Psoas muscle (tissue), 7 donors: ENCODE measurements at regions not wholly inside any gene's neighbourhood (a gene's known extent, or its start where the extent isn't known, plus 50 kb on each side); places are given as distances from the start of the nearest gene placed in this dataset.

Source experiments
- ATAC-seq, 4 donors: fragments of 200-7000 bp; cut with Tn5 transposase; one replicate each; pipeline ENCODE4 v1.9.1; 2020; ENCODE audit warnings: moderate library complexity in 3 of 4, mild to moderate bottlenecking in 2 of 4
- DNase-seq, 2 donors: peaks; one replicate each; pipeline ENCODE4 v3.0.0-alpha.2; 2020
- H3K27ac ChIP-seq: fragments of 200-600 bp; one replicate; pipeline ENCODE4 v1.8.0; 2022
- H3K27me3 ChIP-seq, 3 donors: fragments of 200-600 bp in 1 of 3; one replicate each; pipeline versions ENCODE4 v1.6.1 to v1.8.0; 2013 to 2022; ENCODE audit warnings: low read length in 2 of 3, mild to moderate bottlenecking in 2 of 3, moderate library complexity in 1 of 3; ENCODE audit not compliant: insufficient read depth in 3 of 3
- H3K36me3 ChIP-seq, 2 donors: fragments of 200-600 bp in 1 of 2; one replicate each; pipeline versions ENCODE4 v1.6.1 to v1.8.0; 2013 to 2022; ENCODE audit warnings: low read depth in 1 of 2, mild to moderate bottlenecking in 1 of 2, moderate library complexity in 1 of 2; ENCODE audit not compliant: insufficient read depth in 1 of 2
- H3K4me1 ChIP-seq: fragments of 200-600 bp; one replicate; pipeline ENCODE4 v1.8.0; 2022
- H3K4me3 ChIP-seq: fragments of 200-600 bp; one replicate; pipeline ENCODE4 v1.8.0; 2022; ENCODE audit warnings: mild to moderate bottlenecking
- H3K9me3 ChIP-seq: fragments of 200-600 bp; one replicate; pipeline ENCODE4 v1.8.0; 2022
- WGBS, 3 donors: extraction: QIAGEN DNeasy Blood & Tissue Kit; methylation state at CpG; one replicate each; pipeline versions ENCODE4 v1.1.6 to v1.1.7; 2013; 5-methylcytosine and 5-hydroxymethylcytosine counted together
- intact Hi-C, 2 donors: fragments of 100-400 bp; cut with DNase I; formaldehyde crosslinking; loops; one replicate each; pipeline versions ENCODE4 v1.11.0 to v1.14.2; 2022
- TF ChIP-seq, protein P1 (sequence below): fragments of 200-600 bp; IDR thresholded peaks from one replicate; pipeline ENCODE4 v1.8.0; 2022; ENCODE audit warnings: antibody characterized with exemption
- donor health status: healthy with polysubstance abuse.
- donor health status: DM: no; HTN: no; CAD: no; lungs with moderate emphysema.
- donor health status: Bipolar disorder and iron deficiency.
- donor health status: healthy.
- donor health status: DM: yes; HTN: yes; CAD: no.
- donor health status: DM: no; HTN: no; CAD: no.
- donor health status: DM: yes; HTN: yes; CAD: no.

DNA sequence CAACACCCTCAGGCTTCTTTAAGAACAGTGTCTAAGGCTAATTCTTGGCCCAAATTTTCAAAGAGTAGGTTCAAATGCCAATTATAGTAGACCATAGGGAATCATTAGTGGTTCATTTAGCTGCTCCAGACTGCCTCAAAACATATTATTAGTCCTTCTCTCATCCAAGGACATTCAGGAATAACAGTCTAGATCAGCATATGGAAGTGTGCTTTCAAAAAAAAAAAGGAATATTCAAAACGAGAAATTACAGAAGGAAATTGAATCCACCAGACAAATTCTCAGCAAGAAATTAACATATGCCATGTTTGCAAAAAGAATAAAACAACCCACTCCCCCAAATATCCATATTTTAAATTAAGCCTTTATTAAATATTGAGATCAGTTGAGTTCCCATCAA lies 293.1 kb downstream of the SMARCA1 start:
- Histone ChIP-seq H3K4me3 (no peak overlapping the region), H3K36me3 (no peaks in the 10 kb centered on the region), H3K27ac (no peak overlapping the region), H3K9me3 (no peaks in the 10 kb centered on the region), H3K4me1 (no peaks in the 10 kb centered on the region), H3K27me3 (no peaks in the 10 kb centered on the region)
- DNase-seq (no peak), ATAC-seq (no peak)
- TF ChIP-seq, protein P1, sequence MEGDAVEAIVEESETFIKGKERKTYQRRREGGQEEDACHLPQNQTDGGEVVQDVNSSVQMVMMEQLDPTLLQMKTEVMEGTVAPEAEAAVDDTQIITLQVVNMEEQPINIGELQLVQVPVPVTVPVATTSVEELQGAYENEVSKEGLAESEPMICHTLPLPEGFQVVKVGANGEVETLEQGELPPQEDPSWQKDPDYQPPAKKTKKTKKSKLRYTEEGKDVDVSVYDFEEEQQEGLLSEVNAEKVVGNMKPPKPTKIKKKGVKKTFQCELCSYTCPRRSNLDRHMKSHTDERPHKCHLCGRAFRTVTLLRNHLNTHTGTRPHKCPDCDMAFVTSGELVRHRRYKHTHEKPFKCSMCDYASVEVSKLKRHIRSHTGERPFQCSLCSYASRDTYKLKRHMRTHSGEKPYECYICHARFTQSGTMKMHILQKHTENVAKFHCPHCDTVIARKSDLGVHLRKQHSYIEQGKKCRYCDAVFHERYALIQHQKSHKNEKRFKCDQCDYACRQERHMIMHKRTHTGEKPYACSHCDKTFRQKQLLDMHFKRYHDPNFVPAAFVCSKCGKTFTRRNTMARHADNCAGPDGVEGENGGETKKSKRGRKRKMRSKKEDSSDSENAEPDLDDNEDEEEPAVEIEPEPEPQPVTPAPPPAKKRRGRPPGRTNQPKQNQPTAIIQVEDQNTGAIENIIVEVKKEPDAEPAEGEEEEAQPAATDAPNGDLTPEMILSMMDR, result no peak
- WGBS, 3 donors, result 50 to 100% (median 71%) methylated on average over 1 of the region's 1 CpG
- intact Hi-C loops, result no loop called here

DNA sequence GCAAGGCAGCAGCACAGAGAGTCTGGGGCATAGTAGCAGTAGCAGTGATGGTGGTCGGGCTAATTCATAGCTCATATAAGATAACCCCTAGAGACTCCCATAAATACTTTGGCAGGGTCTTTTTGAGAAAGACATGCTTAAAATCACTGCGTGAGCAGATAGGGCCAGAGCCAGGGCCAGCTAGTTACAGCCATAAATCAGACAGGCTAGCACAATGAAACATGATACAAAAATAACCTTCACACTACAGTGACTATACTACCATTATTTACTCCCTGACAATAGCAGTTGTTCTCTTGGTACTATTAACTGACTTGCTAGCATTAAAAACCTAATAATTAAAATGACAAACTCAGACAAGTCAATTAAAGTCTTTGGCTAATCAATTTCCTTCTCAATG lies 295.9 kb downstream of the SMARCA1 start:
- Histone ChIP-seq H3K4me3 (no peak overlapping the region), H3K27me3 (no peaks in the 10 kb centered on the region), H3K27ac (no peak overlapping the region), H3K9me3 (no peaks in the 10 kb centered on the region), H3K36me3 (no peaks in the 10 kb centered on the region), H3K4me1 (no peaks in the 10 kb centered on the region)
- WGBS, 3 donors, result 21 to 28% (median 25%) methylated on average over 2 of the region's 2 CpGs
- TF ChIP-seq, protein P1, result no peak
- no peak for ATAC-seq
- DNase-seq, result no peak
- intact Hi-C loops, result no loop called here

DNA sequence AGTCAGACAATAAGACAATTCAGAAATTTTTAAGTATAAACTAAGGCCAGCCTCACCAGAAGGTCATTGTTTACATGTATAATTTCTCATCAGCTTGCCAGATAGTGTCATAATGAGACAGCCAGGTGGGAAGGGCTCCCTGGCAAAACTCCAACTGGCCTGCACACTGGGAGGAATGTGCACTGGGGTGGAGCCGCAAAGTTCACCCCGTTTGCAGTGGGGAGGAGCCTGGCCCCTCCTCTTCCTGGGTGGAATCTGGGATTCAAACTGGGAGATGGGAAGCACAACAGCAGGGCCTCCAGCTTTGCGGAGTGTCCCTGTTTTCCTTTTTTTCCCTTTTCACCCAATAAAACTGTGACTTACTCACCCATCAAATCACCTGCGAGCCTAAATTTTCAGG lies 329.9 kb downstream of the SMARCA1 start:
- Histone ChIP-seq H3K27me3 (no peaks in the 10 kb centered on the region), H3K36me3 (no peaks in the 10 kb centered on the region), H3K4me3 (no peak overlapping the region), H3K4me1 (no peaks in the 10 kb centered on the region), H3K27ac (no peak overlapping the region), H3K9me3 (no peaks in the 10 kb centered on the region)
- DNase-seq (no peak), ATAC-seq (no peak)
- intact Hi-C loops, result no loop called here
- WGBS, 3 donors, result 28 to 48% (median 47%) methylated on average over 4 of the region's 4 CpGs
- TF ChIP-seq, protein P1, result no peak

DNA sequence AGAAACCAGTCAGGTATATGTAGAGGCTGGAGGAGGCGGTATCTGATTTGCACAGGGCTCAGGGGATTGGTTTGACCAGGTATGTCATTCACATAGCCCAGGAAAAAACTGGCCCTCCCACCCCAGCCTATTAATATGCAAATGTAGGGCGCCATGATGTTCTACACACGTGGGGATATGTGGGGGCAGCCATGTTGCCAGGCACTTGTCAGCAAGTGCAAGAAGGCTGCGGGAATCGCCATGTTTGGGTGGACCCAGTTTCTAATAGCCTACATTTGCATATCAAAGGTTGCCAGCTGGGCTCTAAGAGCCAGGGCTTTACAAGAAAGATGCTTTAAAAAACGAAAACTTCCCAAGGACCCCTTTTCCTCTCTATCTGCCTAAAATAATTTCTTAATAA lies 335.1 kb downstream of the SMARCA1 start:
- H3K27me3 ChIP-seq, result no peaks in the 10 kb centered on the region
- intact Hi-C loops, result no loop called here
- H3K4me3 ChIP-seq, result no peak overlapping the region
- 41 to 69% (median 66%) methylated on average over 6 of the region's 6 CpGs for WGBS, 3 donors
- no peaks in the 10 kb centered on the region for H3K4me1 ChIP-seq
- H3K27ac ChIP-seq, result no peak overlapping the region
- no peak for ATAC-seq
- no peak for DNase-seq
- TF ChIP-seq, protein P1, result no peak
- no peaks in the 10 kb centered on the region for H3K36me3 ChIP-seq
- no peaks in the 10 kb centered on the region for H3K9me3 ChIP-seq

DNA sequence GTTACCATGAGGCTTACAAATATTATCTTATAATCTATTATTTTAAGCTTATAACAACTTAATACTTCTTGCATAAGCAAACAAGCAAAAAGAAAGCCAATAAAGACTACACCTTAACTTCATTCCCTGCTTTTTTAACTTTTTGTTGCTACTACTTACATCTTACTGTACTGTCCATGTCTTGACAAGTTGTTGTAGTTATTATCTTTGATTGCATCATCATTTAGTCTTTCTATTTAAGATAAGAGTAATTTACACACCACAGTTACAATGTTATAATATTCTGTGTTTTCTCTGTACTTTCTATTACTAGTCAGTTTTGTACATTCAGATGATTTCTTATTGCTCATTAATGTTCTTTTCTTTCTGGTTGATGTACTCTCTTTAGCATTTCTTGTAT lies 346.6 kb downstream of the SMARCA1 start:
- no peak overlapping the region for H3K4me3 ChIP-seq
- ATAC-seq (no peak), DNase-seq (no peak)
- intact Hi-C loops, result no loop called here
- H3K9me3 ChIP-seq, result no peaks in the 10 kb centered on the region
- H3K36me3 ChIP-seq, result no peaks in the 10 kb centered on the region
- H3K4me1 ChIP-seq, result no peaks in the 10 kb centered on the region
- H3K27ac ChIP-seq, result no peak overlapping the region
- H3K27me3 ChIP-seq, result no peaks in the 10 kb centered on the region
- TF ChIP-seq, protein P1, result no peak
